H1 (cell line): ENCODE measurements at regions not wholly inside any gene's neighbourhood (a gene's known extent, or its start where the extent isn't known, plus 50 kb on each side); places are given as distances from the start of the nearest gene placed in this dataset.

Experiments
- CTCF ChIA-PET: fragments of 300-600 bp; sonication (Branson Sonifier 250); formaldehyde crosslinking; loops from one replicate; lab custom pipeline; 2021; ENCODE audit not compliant: partially characterized antibody; lab: Charles Lee
- POLR2A ChIA-PET: fragments of 300-600 bp; sonication (Branson Sonifier 250); formaldehyde crosslinking; loops from one replicate; lab custom pipeline; 2021; ENCODE audit warnings: inconsistent platforms; ENCODE audit not compliant: partially characterized antibody; lab: Charles Lee
- DNase-seq, 2 experiments: peaks; one replicate each; pipeline versions ENCODE4 v3.0.0 to v3.0.0-alpha.2; 2010 to 2022; ENCODE audit warnings: low spot score in 2 of 2, low read depth in 1 of 2, mixed read lengths in 1 of 2
- FAIRE-seq: peaks from 2 replicates; lab custom pipeline; 2011; peaks lifted over from hg19 to GRCh38; lab: Jason Lieb, UNC
- H2AFZ ChIP-seq: 2 replicates; pipeline ENCODE4 v1.8.1; 2012; ENCODE audit warnings: low read length, inconsistent platforms
- H2AK5ac ChIP-seq: 2 replicates; pipeline ENCODE4 v1.6.1; 2013; ENCODE audit warnings: low read depth, low read length
- H2BK120ac ChIP-seq: replicated peaks from 2 replicates; pipeline ENCODE3; 2013; ENCODE audit warnings: low read depth, low read length, inconsistent platforms
- H2BK12ac ChIP-seq: 2 replicates; pipeline ENCODE4 v1.6.1; 2013; ENCODE audit warnings: low read depth, low read length
- H2BK15ac ChIP-seq: 2 replicates; pipeline ENCODE4 v1.6.1; 2013; ENCODE audit warnings: low read length
- H2BK20ac ChIP-seq: 2 replicates; pipeline ENCODE4 v1.6.1; 2013; ENCODE audit warnings: low read length
- H2BK5ac ChIP-seq: 2 replicates; pipeline ENCODE4 v1.6.1; 2013; ENCODE audit warnings: low read depth, low read length
- H3K14ac ChIP-seq: 2 replicates; pipeline ENCODE4 v1.6.1; 2013; ENCODE audit warnings: inconsistent platforms; ENCODE audit not compliant: insufficient read length
- H3K18ac ChIP-seq: 2 replicates; pipeline ENCODE4 v1.6.1; 2013; ENCODE audit warnings: low read length; ENCODE audit errors: extremely low read depth
- H3K23ac ChIP-seq: 2 replicates; pipeline ENCODE4 v1.6.1; 2013; ENCODE audit warnings: inconsistent platforms; ENCODE audit not compliant: insufficient read length
- H3K23me2 ChIP-seq: 2 replicates; pipeline ENCODE4 v1.6.1; 2013; ENCODE audit warnings: low read depth, low read length
- H3K27ac ChIP-seq: 2 replicates; pipeline ENCODE4 v1.6.1; 2011; ENCODE audit warnings: low read depth, low read length, inconsistent platforms
- H3K27me3 ChIP-seq, 4 experiments: replicated peaks in 1 of 4; 1 replicate in 1 of 4; 2 replicates in 3 of 4; pipeline versions ENCODE4 v1.6.1 to v1.8.1; 2011 to 2013; ENCODE audit warnings: low read length in 3 of 4, mild to moderate bottlenecking in 3 of 4, inconsistent platforms in 2 of 4, mixed read lengths in 2 of 4, moderate library complexity in 1 of 4; ENCODE audit not compliant: control insufficient read depth in 3 of 4, insufficient read depth in 3 of 4; ENCODE audit errors: extremely low read depth in 1 of 4
- H3K36me3 ChIP-seq, 4 experiments: 2 replicates each; pipeline versions ENCODE4 v1.6.1 to v1.8.1; 2011 to 2013; ENCODE audit warnings: mild to moderate bottlenecking in 4 of 4, low read length in 3 of 4, moderate library complexity in 2 of 4, control low read depth in 1 of 4, inconsistent platforms in 1 of 4; ENCODE audit not compliant: insufficient read depth in 4 of 4, control insufficient read depth in 2 of 4
- H3K4ac ChIP-seq: replicated peaks from 2 replicates; pipeline ENCODE3; 2013; ENCODE audit warnings: low read length, low read depth, mixed read lengths, inconsistent platforms; ENCODE audit not compliant: insufficient read length
- H3K4me1 ChIP-seq, 4 experiments: replicated peaks in 1 of 4; 1 replicate in 1 of 4; 2 replicates in 3 of 4; pipeline versions ENCODE4 v1.6.1 to v1.8.1; 2011 to 2013; ENCODE audit warnings: low read length in 3 of 4, inconsistent platforms in 2 of 4, mixed read lengths in 1 of 4; ENCODE audit not compliant: insufficient read depth in 4 of 4, control insufficient read depth in 3 of 4
- H3K4me2 ChIP-seq, 2 experiments: 2 replicates each; pipeline versions ENCODE4 v1.6.1 to v1.8.1; 2011 to 2013; ENCODE audit warnings: low read depth in 2 of 2, low read length in 2 of 2, control low read depth in 1 of 2, inconsistent platforms in 1 of 2, mild to moderate bottlenecking in 1 of 2; ENCODE audit not compliant: insufficient read depth in 1 of 2
- H3K4me3 ChIP-seq, 4 experiments: fragments of 200-600, 300-600 bp in 1 of 4; sonication (generic), shearing (Covaris generic), sonication (Bioruptor Twin) in 1 of 4; 2 replicates each; pipeline versions ENCODE4 v1.5.1 to v1.8.1; 2011 to 2016; ENCODE audit warnings: low read length in 4 of 4, low read depth in 3 of 4, control low read depth in 2 of 4, inconsistent platforms in 2 of 4, mild to moderate bottlenecking in 2 of 4, mixed read lengths in 1 of 4, moderate library complexity in 1 of 4; ENCODE audit not compliant: insufficient read depth in 2 of 4; ENCODE audit errors: extremely low read depth in 1 of 4
- H3K56ac ChIP-seq: replicated peaks from 2 replicates; pipeline ENCODE3; 2013; ENCODE audit warnings: low read depth, mild to moderate bottlenecking, mixed read lengths, low read length, inconsistent platforms; ENCODE audit not compliant: insufficient read length
- H3K79me1 ChIP-seq: 2 replicates; pipeline ENCODE4 v1.6.1; 2013; ENCODE audit warnings: low read depth, low read length, control low read depth
- H3K79me2 ChIP-seq, 2 experiments: 2 replicates each; pipeline versions ENCODE4 v1.6.1 to v1.8.1; 2012 to 2013; ENCODE audit warnings: low read length in 2 of 2, mild to moderate bottlenecking in 2 of 2, inconsistent platforms in 1 of 2; ENCODE audit not compliant: insufficient read depth in 2 of 2, control insufficient read depth in 1 of 2
- H3K9ac ChIP-seq, 4 experiments: replicated peaks in 1 of 4; 1 replicate in 1 of 4; 2 replicates in 3 of 4; pipeline versions ENCODE4 v1.6.1 to v1.8.1; 2011 to 2013; ENCODE audit warnings: low read depth in 3 of 4, low read length in 3 of 4, control low read depth in 2 of 4, mild to moderate bottlenecking in 2 of 4, moderate library complexity in 2 of 4, inconsistent platforms in 1 of 4; ENCODE audit errors: extremely low read depth in 1 of 4
- H3K9me3 ChIP-seq, 2 experiments: 2 replicates each; pipeline versions ENCODE4 v1.6.1 to v1.8.1; 2012 to 2013; ENCODE audit warnings: mild to moderate bottlenecking in 2 of 2, moderate library complexity in 2 of 2, control low read depth in 1 of 2, inconsistent platforms in 1 of 2, low read depth in 1 of 2, low read length in 1 of 2, mixed read lengths in 1 of 2; ENCODE audit not compliant: insufficient read depth in 2 of 2
- H4K20me1 ChIP-seq, 2 experiments: replicated peaks in 1 of 2; 2 replicates each; pipeline versions ENCODE3 to v1.8.1; 2011 to 2013; ENCODE audit warnings: inconsistent platforms in 2 of 2, low read length in 2 of 2, mild to moderate bottlenecking in 1 of 2; ENCODE audit not compliant: insufficient read depth in 2 of 2, control insufficient read depth in 1 of 2
- H4K5ac ChIP-seq: 2 replicates; pipeline ENCODE4 v1.6.1; 2013; ENCODE audit warnings: low read length, low read depth, mixed read lengths, inconsistent platforms; ENCODE audit not compliant: insufficient read length
- H4K8ac ChIP-seq: 2 replicates; pipeline ENCODE4 v1.8.0; 2013; ENCODE audit warnings: mild to moderate bottlenecking, moderate library complexity, low read length, inconsistent platforms; ENCODE audit not compliant: insufficient read depth; ENCODE audit errors: extremely low read depth
- H4K91ac ChIP-seq: replicated peaks from 2 replicates; pipeline ENCODE3; 2013; ENCODE audit warnings: low read length, mixed read lengths, inconsistent platforms; ENCODE audit not compliant: insufficient read length
- CHD1 ChIP-seq: IDR thresholded peaks from 2 replicates; pipeline ENCODE4 v1.6.1; 2012; ENCODE audit warnings: low read depth, low read length, improper control_type of control experiment
- CREB1 ChIP-seq: IDR thresholded peaks from 2 replicates; pipeline ENCODE4 v1.6.1; 2012; ENCODE audit warnings: inconsistent platforms
- CTBP2 ChIP-seq: IDR thresholded peaks from 2 replicates; pipeline ENCODE4 v1.7.0; 2011; ENCODE audit warnings: borderline replicate concordance, mild to moderate bottlenecking, moderate library complexity, mixed read lengths, low read length; ENCODE audit not compliant: insufficient read depth, insufficient read length
- FOSL1 ChIP-seq: IDR thresholded peaks from 2 replicates; pipeline ENCODE4 v1.6.1; 2011; ENCODE audit warnings: mild to moderate bottlenecking, low read depth, low read length, moderate library complexity; ENCODE audit not compliant: insufficient read depth
- GTF2F1 ChIP-seq: IDR thresholded peaks from 2 replicates; pipeline ENCODE4 v1.6.1; 2012; ENCODE audit warnings: low read depth, low read length, improper control_type of control experiment, borderline replicate concordance
- KDM4A ChIP-seq: IDR thresholded peaks from one replicate; pipeline ENCODE4 v1.7.1; 2012; ENCODE audit warnings: low read depth, mild to moderate bottlenecking, moderate library complexity, low read length, inconsistent platforms; ENCODE audit not compliant: severe bottlenecking
- PHF8 ChIP-seq: fragments of 200-600 bp; sonication (generic); conservative IDR thresholded peaks from 2 replicates; pipeline ENCODE4 v1.7.1; 2012; ENCODE audit warnings: low read depth, mild to moderate bottlenecking, inconsistent platforms, low read length, moderate library complexity
- RFX5 ChIP-seq: IDR thresholded peaks from 2 replicates; pipeline ENCODE4 v1.6.1; 2011; ENCODE audit warnings: low read depth, low read length, improper control_type of control experiment, borderline replicate concordance
- SAP30 ChIP-seq: fragments of 300-600 bp; sonication (generic); IDR thresholded peaks from 2 replicates; pipeline ENCODE4 v1.7.1; 2012; ENCODE audit warnings: low read length, moderate library complexity, mild to moderate bottlenecking, inconsistent platforms; ENCODE audit not compliant: insufficient read depth, insufficient replicate concordance
- SP1 ChIP-seq: IDR thresholded peaks from 2 replicates; pipeline ENCODE4 v1.6.1; 2011; ENCODE audit warnings: low read depth, low read length
- SP4 ChIP-seq: IDR thresholded peaks from 2 replicates; pipeline ENCODE4 v1.6.1; 2012; ENCODE audit warnings: low read length, inconsistent platforms
- TAF1 ChIP-seq: IDR thresholded peaks from 2 replicates; pipeline ENCODE4 v1.6.1; 2011; ENCODE audit warnings: mild to moderate bottlenecking, low read depth, low read length
- WGBS, 2 experiments: shearing (Covaris generic) in 1 of 2; methylation state at CpG; one replicate each; pipeline versions ENCODE4 v1.1.6 to v1.1.7; 2013 to 2015; ENCODE audit warnings: low lambda C conversion rate in 2 of 2, mixed read lengths in 2 of 2, inconsistent platforms in 1 of 2, low coverage in 1 of 2, missing lambda C conversion rate in 1 of 2; ENCODE audit not compliant: insufficient replicate concordance in 2 of 2, insufficient coverage in 1 of 2, insufficient read length in 1 of 2; ENCODE audit errors: extremely low coverage in 1 of 2, missing lambda C conversion rate in 1 of 2; 5-methylcytosine and 5-hydroxymethylcytosine counted together
- TF ChIP-seq, protein P1 (sequence below), 3 experiments: IDR thresholded peaks; 1 replicate in 2 of 3; 2 replicates in 1 of 3; pipeline versions ENCODE4 v1.5.1 to v1.6.1; 2011; ENCODE audit warnings: low read length in 3 of 3, mild to moderate bottlenecking in 3 of 3, inconsistent platforms in 2 of 3, low read depth in 1 of 3, moderate library complexity in 1 of 3; ENCODE audit not compliant: insufficient read depth in 1 of 3; ENCODE audit errors: control extremely low read depth in 1 of 3

DNA sequence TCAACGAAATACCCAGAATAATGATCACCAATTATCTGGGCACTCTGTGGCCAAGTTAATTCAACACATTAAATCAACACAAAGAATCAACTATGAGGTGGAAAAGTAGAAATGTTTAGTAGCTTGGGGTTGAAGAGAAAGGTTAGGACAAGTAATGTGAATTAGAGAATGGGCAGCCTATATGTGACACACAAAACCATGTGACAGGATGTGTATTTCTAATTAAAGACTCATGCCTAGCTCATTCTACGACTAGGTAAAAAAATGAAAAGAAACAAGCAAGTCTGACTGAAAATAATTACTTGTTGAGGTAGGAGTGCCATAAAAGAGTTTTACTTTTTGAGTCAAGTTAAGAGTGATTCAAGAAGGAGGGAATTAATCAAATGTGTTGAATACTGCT lies 2646.0 kb upstream of the PCDH20 start:
- H3K27ac ChIP-seq = no peak overlapping the region
- no peaks in the 10 kb centered on the region for H3K9me3 ChIP-seq
- DNase-seq (no peak), FAIRE-seq (no peak)
- no peaks in the 10 kb centered on the region for H4K20me1 ChIP-seq
- no peak overlapping the region for H2BK12ac ChIP-seq
- H3K27me3 ChIP-seq = no peaks in the 10 kb centered on the region
- no peak overlapping the region for H2AFZ ChIP-seq
- no peak overlapping the region for H3K4ac ChIP-seq
- H3K4me2 ChIP-seq = no peak overlapping the region
- no peaks in the 10 kb centered on the region for H3K79me2 ChIP-seq
- no peak overlapping the region for H2AK5ac ChIP-seq
- H3K14ac ChIP-seq = no peak overlapping the region
- H2BK15ac ChIP-seq = no peak overlapping the region
- ChIA-PET CTCF (no interaction called here), POLR2A (no interaction called here)
- H3K56ac ChIP-seq = no peak overlapping the region
- no peaks in the 10 kb centered on the region for H3K4me1 ChIP-seq
- no peaks in the 10 kb centered on the region for H3K23me2 ChIP-seq
- no peak overlapping the region for H4K5ac ChIP-seq
- no peak overlapping the region for H4K8ac ChIP-seq
- H2BK5ac ChIP-seq = no peak overlapping the region
- 79% methylated on average over 2 of the region's 2 CpGs; no CpG with 5 or more reads in 1 of the 2 experiments for WGBS, 2 experiments
- no peak overlapping the region for H4K91ac ChIP-seq
- H2BK120ac ChIP-seq = no peak overlapping the region
- no peaks in the 10 kb centered on the region for H3K36me3 ChIP-seq
- H3K9ac ChIP-seq = no peak overlapping the region
- H3K18ac ChIP-seq = no peak overlapping the region
- no peak overlapping the region for H2BK20ac ChIP-seq
- no peak overlapping the region for H3K4me3 ChIP-seq
- H3K79me1 ChIP-seq = no peaks in the 10 kb centered on the region
- no peak overlapping the region for H3K23ac ChIP-seq
- TF ChIP-seq CTBP2 (no peak), FOSL1 (no peak), SAP30 (no peak), SP4 (no peak), SP1 (no peak), PHF8 (no peak), CHD1 (no peak), TAF1 (no peak), GTF2F1 (no peak), KDM4A (no peak), CREB1 (no peak), RFX5 (no peak)
- TF ChIP-seq, protein P1, sequence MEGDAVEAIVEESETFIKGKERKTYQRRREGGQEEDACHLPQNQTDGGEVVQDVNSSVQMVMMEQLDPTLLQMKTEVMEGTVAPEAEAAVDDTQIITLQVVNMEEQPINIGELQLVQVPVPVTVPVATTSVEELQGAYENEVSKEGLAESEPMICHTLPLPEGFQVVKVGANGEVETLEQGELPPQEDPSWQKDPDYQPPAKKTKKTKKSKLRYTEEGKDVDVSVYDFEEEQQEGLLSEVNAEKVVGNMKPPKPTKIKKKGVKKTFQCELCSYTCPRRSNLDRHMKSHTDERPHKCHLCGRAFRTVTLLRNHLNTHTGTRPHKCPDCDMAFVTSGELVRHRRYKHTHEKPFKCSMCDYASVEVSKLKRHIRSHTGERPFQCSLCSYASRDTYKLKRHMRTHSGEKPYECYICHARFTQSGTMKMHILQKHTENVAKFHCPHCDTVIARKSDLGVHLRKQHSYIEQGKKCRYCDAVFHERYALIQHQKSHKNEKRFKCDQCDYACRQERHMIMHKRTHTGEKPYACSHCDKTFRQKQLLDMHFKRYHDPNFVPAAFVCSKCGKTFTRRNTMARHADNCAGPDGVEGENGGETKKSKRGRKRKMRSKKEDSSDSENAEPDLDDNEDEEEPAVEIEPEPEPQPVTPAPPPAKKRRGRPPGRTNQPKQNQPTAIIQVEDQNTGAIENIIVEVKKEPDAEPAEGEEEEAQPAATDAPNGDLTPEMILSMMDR (IDR thresholded peaks at IDR 0.05; ENCODE audit: control extremely low read depth in 1 of 3, insufficient read depth in 1 of 3, low read depth in 1 of 3, low read length in 3 of 3) = no peak
